CD4-positive, alpha-beta T cell treated with Interleukin-6 at 100 ng/mL for 8 hours (primary cell): ENCODE measurements at regions not wholly inside any gene's neighbourhood (a gene's known extent, or its start where the extent isn't known, plus 50 kb on each side); places are given as distances from the start of the nearest gene placed in this dataset.

Source experiments
- DNase-seq: peaks from one replicate; pipeline ENCODE4 v3.0.0-alpha.2; 2020; ENCODE audit warnings: mixed read lengths, low spot score

DNA sequence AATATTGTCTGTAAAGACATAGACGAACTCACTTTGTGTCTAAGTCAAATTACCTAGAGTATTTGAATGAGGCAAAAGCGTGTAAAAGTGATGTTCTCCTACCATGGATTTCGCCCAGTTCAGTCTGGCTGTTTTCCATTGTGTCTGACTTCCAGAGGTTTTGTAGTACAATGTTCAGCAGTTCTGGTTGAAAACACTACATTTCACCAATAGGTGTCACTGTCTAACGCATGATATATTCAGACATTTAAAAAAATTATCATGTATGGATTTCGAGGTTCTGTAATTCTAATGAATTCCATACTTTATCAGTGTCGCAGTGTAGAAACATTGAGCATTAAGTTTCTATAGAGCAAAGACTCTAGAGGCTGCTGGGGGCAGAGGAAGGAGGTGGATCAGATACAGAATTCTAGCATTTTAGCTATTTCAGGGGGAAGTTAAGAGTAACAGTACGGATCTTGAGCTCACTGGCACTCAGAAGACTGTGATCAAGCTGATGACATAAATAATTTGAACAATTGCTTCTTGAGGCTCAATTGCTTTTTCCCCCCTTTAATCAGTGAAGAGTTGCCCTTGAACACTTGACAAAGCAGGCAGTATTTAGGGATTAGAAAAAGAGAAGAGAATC lies 196.9 kb upstream of the RHOBTB1 start:
- DNase-seq, result no peak

DNA sequence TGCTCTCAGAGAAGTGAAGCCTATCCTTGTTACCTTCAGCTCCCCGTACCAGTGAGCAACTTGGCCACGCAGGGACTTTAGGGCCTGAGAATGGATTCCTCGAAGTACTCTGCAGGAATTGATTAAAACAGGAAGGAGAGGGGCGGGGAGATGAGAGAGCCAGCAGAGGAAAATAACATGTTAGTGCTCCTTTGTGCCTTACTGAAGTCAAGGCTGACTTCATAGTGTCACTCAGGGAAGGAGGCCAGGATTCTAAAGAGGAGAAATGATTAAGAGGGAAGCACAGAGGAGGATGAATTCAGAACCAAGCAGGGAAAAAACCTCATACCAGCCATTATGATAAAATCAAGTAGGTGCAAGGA lies 195.6 kb upstream of the RHOBTB1 start:
- DNase-seq, result no peak

DNA sequence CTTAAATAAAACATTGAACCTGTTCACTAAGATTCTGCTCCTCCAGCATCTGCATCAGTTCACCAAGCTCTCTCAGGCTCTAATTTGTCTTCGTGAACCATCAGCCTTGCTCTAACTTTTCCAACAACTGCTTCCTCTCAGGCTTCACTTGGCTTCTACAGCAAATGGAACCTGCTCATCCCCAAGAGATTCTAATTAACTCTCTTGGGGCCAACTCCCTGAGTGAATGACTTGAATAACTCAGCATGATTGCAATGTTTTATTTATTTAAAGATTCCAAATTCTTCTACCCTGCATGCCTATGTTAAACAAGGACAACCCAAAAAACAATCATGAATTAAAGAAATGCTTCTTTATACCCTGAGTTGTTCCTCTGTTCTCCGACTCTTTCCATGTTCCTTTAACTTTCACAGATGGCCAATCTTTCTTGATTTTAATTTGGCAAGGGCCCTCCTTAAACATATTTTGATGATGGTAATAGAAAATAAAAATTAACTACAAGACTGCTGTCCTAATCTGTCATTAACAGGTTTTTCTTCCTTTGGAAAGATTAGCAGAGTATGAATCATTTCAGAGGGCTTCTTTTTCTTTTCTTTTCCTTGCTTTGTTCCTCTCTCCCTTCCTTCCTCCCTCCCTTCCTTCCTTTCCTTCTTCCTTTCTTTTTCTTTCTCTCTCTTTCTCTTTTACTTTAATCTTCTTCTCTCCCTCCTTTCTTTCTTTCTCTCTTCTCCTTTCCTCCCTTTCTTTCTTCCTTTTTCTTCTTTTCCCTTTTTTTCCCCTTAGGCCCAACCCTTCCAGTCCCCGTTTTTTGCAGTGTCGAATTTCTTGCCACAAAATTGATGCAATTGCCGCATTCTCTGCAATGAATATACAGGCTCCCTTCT lies 195.0 kb upstream of the RHOBTB1 start:
- DNase-seq, result no peak

DNA sequence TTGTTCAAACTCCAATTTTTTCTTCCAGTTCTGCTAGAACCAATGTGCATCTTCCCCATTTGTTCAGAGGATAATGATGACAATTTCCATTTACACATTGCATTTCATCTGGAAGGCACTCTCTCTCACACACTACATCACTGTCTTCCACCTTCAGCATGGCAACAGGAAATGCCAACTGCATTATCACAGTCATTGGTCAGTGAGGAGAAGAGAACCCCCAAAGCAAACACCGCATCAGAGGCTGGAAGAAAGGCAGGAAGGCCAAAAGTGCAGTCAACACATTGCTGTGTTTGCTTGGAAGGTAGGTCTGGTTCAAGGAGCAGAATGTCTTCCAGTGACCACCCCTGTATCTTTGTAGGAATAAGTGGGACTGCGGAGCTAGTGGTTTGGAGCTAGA lies 192.2 kb upstream of the RHOBTB1 start:
- no peak for DNase-seq

DNA sequence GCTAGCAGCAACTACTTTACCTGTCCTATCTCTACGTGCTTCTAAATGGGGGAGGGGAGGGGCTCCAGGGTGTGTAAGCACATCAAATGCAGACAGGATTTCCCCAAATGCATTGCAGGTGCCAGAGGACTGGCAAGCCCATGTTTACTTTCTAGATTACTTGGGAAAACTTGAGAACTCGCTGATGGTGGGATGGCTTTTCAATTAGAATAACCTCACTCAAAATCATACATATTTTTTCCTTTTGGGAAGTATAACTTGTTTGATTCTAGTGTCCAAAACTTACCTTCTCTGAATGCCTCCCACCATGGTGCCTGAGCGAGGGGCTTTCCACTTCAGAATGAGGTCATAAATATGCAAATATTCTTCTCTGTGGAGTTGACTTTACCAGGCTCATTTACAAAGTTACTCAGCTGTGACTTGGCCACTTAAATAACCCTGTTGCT lies 191.3 kb upstream of the RHOBTB1 start:
- no peak for DNase-seq

DNA sequence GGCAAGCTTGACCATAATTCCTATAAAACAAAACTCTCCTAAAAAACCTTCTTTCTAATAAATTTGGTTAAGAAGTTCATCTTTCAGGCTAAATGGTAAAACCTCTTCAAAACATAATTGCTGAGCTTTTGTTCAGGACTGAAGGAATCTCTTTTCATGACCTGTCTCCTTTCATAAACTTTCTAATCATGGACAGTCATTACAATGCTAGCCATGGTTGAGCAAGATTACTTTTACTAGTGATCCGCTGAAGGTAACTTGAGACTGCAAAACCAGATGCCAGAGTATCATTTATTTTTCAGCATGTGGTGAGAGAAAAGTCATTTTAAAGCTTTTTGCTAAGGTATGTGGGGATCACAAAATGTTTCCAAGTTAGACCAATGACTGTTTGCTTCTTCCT lies 186.4 kb upstream of the RHOBTB1 start:
- DNase-seq, result no peak

DNA sequence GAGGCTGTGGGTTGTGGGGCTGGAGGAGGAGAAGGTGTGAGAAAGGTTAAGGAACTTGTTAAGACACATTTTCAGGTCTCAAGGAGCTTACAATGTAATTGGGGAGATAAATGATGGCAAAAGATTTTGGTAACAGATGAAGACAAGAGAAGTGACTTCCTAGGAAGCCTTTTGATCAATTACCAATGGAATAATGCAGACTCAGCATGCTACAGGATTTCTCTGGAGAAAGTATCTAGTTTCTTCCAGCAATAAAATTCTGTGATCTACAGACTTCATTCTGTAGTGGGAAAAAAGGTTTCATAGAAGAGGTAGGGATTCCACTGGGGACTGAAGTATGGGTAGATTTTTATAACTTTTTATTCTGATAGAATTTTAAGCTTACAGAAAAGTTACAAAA lies 184.2 kb upstream of the RHOBTB1 start:
- no peak for DNase-seq

DNA sequence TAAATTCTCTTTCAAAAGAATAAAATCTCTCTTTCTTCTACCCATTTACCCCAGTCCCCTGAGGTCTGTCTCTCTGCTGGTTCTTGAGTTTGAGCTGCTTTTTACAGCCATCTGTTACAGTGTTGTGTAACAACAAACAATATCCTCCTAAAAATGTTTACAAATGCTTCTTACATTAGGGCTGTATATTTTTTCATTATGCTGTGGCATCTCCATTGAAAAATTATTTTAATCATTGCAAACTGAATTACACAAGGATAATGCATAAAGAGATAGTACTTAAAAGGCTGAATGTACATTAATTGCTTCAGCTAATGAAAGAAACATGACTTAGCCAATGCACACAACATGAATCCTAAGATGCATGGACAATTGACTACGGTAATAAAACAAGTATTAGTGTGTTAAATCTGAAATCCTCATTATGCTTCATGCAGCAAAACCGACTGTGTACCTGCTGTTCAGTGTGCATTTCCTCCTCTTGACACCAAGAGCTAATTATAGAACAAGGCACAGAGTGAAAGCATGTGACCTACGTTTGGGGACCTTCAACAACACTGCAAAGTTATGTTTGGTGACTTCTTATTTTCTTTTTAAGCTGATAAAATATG lies 181.7 kb upstream of the RHOBTB1 start:
- DNase-seq, result no peak

DNA sequence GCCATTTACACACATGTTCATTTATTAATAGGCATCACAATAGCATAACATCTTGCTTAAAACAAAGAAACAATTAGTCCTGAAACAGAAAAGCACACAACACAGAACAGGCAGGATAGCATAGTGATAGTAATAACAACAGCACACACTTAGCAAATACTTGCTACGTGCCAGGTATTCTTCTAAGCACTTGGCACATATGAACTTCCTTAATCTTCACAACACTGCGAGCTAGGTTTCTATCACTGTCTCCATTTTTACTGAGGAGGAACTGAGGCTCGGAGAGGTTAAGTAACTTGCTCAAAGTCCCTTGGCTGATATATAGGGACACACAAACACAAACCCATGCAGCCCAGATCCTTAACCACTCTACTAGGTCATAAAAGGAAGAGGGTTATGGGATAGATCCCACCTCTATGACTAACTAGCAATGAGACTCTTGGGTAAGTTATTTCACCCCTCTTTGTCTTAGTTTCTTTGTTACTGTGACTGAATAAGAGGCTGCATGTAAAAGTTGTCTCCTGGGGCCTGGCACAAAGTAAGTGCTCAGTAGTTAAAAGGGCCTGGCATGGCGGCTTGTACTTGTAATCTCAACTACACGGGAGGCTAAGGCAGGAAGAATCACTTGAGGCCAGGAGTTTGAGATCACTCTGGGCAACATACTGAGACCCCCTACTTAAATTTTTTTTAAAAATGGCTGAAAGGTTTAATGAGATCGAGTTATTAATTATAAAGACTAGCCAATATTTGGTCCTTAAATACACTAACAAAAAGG lies 181.0 kb upstream of the RHOBTB1 start:
- no peak for DNase-seq

DNA sequence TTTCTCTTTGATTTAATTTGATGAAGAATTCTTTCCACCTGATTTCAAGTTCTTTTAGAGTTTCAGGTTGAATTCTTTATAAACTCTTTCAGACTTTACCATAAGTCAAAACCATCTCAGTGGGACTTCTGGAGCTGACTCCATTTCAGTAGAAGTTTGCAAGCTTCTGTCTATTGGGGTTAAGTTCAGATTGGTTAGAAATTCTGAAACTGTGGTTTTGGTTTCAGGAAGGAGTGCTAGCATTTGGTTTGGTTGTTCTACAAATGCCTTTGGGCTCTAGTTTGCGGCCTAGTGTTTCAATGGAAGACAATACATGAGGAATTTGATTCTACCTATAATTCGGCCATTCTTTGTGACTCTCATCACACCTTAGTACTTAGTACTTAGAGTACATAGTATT lies 176.8 kb upstream of the RHOBTB1 start:
- no peak for DNase-seq

DNA sequence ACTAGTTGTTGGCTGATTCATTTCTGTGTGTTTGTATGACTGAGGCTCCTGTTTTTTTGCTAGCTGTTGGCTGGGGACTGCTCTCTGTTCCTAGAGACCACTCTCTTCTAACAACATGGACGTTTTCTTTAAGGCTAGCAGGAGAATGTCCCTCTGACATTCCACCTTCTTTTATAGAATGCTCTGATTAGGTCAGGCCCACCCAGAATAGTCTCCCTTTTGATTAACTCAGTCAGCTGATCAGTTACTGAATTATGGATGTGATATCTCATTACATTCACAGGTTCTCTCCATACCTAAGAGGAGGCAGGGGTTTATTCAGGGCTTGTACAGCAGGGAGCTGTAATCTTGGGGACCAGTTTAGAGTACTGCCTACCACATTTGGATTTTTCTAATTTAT lies 175.6 kb upstream of the RHOBTB1 start:
- DNase-seq, result no peak

DNA sequence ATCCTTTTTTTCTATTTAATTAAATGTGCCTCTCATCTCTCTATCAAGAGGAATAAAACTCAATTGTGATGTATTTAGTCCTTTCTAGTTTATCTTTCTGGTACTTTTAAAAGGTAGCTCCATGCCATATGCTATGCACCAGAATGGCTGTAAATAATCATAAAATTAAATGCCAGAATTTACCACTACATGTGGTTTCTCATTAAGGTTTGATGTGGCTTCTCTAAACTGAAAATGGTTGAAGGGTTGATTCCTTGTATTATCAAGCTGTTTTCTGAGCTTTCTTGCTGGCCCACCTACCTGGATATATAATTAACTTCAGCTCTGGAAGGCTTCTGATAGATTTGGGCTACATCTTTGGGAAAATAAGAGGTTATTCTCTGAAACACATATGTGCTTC lies 171.9 kb upstream of the RHOBTB1 start:
- no peak for DNase-seq

DNA sequence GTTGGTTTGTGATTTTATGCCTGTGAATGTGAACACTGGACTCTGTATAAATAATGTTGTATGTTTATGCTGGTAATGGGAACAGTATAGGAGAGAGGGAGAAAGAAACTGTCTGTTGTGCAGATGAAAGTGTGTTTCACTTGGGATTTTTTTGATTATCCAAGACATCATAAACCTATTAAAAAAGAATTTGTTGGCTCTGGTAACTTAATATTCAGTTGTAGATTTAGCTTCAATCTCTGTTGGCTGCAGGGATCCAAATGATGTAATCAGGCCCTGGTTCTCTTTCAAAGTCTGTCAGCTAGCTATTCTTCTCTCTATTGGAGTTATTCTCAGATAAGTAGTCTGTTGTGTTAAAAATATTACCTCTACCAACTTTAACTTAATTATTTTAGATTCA lies 168.8 kb upstream of the RHOBTB1 start:
- DNase-seq, result no peak

DNA sequence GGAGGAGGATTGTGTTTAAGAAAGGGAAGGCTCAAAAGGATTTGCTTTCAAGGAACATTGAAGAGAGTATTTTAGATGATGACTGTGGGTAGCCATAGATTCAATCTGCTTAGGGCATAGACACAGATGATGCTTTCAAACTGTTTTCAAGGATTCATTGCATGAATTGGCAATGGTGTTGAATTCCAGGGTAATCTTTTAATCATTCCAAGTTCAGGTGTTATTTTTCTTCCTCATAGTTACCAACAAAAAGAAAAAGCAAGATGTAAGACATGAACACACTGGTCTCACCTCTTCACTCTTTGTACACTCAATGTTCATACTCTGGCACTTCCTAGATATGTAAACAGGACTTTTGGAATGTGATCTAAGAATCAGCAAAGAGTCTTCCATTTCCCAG lies 167.0 kb upstream of the RHOBTB1 start:
- no peak for DNase-seq

DNA sequence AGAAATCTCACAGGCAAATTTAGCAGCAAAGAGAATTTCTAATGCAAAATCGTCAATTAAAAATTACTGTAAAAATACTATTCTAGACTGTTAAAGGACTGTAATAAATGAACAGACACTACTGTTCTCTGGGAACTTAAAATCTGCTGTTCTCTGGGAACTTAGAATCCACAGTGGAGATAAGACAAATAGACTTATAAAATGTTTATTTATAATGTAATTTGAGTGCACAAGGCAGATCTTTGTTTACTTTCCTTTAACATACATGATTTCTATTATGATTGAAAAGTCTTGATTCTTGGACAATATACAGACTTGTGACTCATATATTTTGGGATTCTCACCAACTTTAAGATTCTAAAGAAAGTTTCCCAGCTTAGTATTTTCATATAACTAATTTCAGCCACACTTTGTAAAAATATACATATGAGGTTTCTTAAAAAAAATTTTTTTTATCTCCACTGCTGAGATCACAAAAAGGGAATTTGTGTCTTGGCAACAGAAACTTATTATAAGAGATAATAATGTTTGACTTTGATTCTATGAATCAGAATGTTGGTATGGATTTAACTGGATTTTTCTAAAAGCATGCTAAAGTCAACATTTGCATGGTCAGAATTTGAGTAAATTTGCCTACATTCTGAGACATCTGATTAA lies 166.3 kb upstream of the RHOBTB1 start:
- no peak for DNase-seq

DNA sequence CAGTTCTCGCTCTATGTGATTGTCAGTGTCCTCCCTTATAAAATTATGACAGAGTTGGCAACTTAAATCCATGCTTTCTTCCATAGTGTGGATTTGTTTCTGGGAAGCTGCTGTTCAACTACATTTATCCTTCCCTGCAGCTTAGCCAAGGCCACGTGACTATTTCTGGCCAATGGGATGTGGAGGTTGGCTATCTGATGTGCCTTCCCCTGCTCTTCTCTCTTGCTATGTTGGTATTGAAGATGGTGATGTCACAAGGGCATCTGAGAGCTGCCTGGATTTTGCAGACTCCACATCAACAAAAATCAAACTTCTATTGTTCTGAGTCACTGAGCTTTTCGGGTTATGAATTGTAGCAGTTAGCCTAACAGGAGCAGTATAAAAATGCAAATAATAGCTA lies 164.9 kb upstream of the RHOBTB1 start:
- DNase-seq, result no peak

DNA sequence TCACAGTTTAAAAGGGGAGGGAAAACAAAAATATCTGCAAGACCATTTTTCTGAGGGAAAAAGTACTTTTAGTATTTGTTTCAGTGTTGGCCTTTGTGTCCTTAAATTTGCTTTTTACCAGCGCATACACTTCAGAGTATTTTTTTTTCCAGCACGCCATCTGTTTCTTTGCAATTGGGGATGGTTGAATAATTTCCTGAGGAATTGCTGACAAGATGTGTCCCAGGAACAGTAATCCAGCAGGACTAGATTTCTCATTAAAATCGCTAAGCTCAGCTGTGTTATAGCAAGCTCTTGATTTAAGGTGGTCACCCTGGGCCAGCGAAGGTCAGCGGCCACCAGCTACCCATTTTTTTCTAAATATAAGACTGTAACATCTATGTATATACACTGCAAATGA lies 156.9 kb upstream of the RHOBTB1 start:
- no peak for DNase-seq

DNA sequence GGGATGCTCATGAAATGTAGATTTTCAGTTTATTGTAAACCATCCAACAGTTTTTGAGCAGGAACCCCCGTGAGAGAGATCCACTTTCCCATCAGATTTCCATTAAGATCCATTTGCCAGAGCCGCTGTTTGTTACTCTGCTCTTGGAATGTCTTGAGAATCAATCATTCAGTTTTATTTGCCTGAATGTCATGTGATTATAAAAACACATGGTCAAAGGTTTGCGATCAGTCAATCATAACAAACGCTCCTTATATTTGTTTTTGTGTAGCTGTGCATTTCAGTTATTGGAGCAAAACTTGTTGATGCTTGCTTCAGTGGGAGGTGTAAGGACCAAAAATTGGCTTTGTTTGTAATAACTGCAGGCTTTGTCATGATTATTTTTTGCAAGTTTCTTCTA lies 155.8 kb upstream of the RHOBTB1 start:
- DNase-seq, result no peak

DNA sequence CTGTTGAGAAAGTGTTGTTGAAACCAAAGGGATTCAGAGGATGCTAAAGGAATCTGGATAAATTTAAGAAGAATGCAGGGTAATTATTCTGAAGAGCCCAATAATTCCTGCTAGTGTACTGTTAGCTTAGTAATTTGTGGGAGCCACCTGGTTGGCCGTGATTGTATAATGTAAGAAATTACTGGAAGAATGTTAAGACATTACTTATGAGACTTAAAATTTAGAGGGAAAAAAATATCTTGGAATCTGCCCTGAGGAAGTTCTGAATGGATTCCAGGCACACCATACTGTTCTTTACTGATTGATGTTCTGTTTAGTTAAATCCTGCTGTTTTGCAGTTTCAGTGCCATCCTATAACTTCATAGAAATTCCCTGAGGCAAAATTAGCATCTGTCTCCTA lies 155.0 kb upstream of the RHOBTB1 start:
- DNase-seq, result no peak

DNA sequence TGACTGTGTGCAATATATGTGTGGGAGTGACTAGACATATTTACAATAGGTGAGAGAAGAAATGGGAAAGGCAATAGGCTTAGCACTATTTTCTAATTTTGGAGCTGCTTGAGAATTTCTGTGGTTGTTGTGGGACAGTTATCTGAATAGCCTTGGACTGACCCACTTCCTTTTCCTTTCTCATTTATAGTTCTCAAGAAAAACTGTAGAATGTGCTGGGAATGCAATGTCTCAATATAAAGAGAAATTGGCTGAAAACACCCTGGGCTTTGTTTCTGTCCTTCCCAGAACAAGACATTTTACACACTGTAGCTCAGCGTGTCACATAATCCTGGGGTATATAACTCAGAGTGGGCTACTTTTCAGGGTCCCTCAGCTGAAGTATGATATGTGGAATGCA lies 153.0 kb upstream of the RHOBTB1 start:
- no peak for DNase-seq

DNA sequence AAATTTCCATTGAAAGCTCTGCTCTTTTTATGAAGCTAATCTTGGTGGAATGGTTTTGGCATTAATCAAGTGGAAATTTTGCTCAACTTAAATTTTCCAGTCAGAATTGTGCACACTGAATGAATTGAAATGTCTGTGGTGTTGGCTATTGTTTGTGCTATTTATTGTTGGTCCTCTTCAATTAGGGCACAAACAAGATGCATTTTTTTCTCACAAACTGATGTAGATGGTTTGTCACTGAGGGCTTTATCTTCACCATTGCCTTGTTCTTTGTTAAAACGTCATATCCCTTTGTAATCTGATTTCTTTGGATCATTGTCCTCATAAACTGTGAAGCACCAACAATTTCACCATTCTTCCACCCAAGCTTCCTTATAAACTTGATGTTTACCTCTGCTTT lies 152.1 kb upstream of the RHOBTB1 start:
- no peak for DNase-seq

DNA sequence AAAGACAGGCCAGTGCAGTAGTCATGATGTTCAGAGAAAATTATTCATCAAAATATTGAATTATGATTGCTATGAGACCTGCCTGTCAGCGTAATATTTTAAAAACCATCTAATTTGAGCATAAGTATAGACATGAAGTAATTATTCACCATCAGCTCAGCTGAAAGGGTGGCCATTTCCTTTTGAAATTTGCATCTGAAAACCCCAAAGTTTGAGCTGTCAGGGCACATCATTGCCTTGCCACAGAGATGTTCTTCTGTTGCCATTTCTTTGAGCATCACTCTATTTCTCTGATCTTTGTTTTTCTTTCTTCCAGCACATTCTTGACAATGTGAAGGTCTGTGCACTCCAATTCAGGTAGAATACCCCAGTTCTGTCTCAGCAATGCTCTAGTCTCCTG lies 147.5 kb upstream of the RHOBTB1 start:
- no peak for DNase-seq
